ENCODE measurements at regions not wholly inside any gene's neighbourhood (a gene's known extent, or its start where the extent isn't known, plus 50 kb on each side); places are given as distances from the start of the nearest gene placed in this dataset.

DNA sequence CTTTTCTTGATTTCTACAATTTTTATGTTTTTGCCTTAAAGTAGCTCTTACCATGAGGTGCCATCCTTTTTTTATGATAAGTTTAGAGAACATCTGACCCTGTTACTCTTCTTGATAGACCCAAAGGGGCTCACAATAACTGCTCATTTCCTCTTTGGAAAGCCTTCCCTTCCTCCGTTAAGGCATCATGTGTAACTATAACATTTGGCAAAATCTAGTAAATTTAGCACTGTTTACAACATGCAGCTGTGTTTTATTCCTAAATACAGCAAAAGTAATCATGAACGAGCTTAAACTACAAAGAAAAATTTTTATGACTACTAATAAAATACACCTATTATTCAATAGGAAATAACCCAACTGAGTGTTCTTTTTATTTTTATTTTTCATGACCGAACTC is 705.1 kb downstream of the MAT2B start:
- no peak overlapping the region for H3K4me3 ChIP-seq
- DNase-seq = no peak
- no peak for ATAC-seq
- no peaks in the 10 kb centered on the region for H3K36me3 ChIP-seq
- no peaks in the 10 kb centered on the region for H3K27me3 ChIP-seq
- H3K27ac ChIP-seq = no peak overlapping the region
- no peaks in the 10 kb centered on the region for H3K9me3 ChIP-seq
- intact Hi-C loops (cut with DNase I) = no loop called here
- 45% methylated on average over 3 of the region's 3 CpGs for WGBS (ENCODE audit: insufficient coverage, low coverage, low lambda C conversion rate, missing lambda C conversion rate)
- H3K4me1 ChIP-seq = no peaks in the 10 kb centered on the region
- no peak for TF ChIP-seq POLR2A (IDR thresholded peaks at IDR 0.05)
- TF ChIP-seq, protein P1, sequence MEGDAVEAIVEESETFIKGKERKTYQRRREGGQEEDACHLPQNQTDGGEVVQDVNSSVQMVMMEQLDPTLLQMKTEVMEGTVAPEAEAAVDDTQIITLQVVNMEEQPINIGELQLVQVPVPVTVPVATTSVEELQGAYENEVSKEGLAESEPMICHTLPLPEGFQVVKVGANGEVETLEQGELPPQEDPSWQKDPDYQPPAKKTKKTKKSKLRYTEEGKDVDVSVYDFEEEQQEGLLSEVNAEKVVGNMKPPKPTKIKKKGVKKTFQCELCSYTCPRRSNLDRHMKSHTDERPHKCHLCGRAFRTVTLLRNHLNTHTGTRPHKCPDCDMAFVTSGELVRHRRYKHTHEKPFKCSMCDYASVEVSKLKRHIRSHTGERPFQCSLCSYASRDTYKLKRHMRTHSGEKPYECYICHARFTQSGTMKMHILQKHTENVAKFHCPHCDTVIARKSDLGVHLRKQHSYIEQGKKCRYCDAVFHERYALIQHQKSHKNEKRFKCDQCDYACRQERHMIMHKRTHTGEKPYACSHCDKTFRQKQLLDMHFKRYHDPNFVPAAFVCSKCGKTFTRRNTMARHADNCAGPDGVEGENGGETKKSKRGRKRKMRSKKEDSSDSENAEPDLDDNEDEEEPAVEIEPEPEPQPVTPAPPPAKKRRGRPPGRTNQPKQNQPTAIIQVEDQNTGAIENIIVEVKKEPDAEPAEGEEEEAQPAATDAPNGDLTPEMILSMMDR (IDR thresholded peaks at IDR 0.05) = no peak

DNA sequence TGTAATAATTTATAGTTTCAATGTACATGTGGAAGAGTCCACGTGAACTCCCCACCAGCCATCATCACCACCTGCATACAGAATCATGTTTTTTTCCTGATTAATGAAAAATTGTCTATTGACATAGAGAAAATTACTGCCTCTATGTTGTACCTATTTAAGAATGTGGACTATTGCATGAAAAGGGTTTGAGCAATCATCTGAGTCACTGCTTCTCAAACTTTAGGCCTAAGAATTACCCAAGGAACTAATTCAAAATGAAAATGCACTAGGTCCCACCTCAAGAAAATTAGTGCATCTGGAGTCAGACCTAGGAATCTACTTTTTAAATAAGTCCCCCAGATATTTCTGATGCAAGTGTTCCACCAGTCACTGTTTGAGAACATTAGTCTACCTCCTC is 709.3 kb downstream of the MAT2B start:
- H3K36me3 ChIP-seq = no peaks in the 10 kb centered on the region
- DNase-seq (no peak), ATAC-seq (no peak)
- no peaks in the 10 kb centered on the region for H3K27me3 ChIP-seq
- 50% methylated on average over 1 of the region's 1 CpG for WGBS (ENCODE audit: insufficient coverage, low coverage, low lambda C conversion rate, missing lambda C conversion rate)
- intact Hi-C loops (cut with DNase I) = no loop called here
- TF ChIP-seq POLR2A (IDR thresholded peaks at IDR 0.05) = no peak
- TF ChIP-seq, protein P1 (IDR thresholded peaks at IDR 0.05) = no peak
- no peak overlapping the region for H3K4me3 ChIP-seq
- no peaks in the 10 kb centered on the region for H3K9me3 ChIP-seq
- no peak overlapping the region for H3K27ac ChIP-seq
- H3K4me1 ChIP-seq = no peaks in the 10 kb centered on the region

DNA sequence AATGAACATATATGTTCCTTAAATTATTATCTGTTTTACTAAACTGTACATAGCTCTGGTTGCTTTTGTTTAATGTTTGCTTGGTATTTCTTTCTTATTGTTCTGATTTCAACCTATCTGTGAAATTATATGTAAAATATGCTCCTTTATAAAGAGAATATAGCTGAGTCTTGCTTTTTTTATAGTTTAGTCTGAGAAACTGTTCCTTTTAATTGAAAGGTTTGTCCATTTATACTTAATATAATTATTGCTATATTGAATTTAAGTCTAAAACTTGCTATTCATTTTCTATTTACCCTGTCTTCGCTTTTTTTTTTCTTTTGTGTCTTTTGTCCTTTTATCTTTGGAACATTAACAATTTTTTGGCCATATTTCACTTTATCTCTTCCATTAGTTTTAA is 712.0 kb downstream of the MAT2B start:
- intact Hi-C loops (cut with DNase I) = no loop called here
- WGBS (ENCODE audit: insufficient coverage, low coverage, low lambda C conversion rate, missing lambda C conversion rate) = 35% methylated on average over 1 of the region's 1 CpG

DNA sequence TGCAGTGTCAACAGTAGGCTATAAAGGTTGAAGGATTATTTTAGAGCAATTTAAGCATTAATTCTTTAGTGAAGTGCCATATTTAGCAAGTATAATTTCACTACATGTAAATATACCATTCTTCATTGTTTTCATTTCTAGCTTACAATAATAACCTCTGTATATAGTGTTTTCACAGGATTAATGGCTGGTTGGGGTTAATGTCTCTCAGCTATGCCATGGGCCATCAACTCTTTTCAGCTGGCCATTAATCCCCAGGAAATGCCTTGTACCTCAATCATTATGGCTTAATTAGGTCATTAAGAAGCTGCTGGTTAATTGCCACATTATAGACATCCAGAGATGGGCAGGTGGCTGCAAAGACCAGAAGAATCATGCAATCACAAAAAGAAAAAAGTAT is 715.1 kb downstream of the MAT2B start:
- TF ChIP-seq, protein P1 (IDR thresholded peaks at IDR 0.05) = no peak
- TF ChIP-seq POLR2A (IDR thresholded peaks at IDR 0.05) = no peak
- Histone ChIP-seq H3K36me3 (no peaks in the 10 kb centered on the region), H3K4me1 (no peaks in the 10 kb centered on the region), H3K27ac (no peak overlapping the region), H3K27me3 (no peaks in the 10 kb centered on the region), H3K9me3 (no peaks in the 10 kb centered on the region), H3K4me3 (no peak overlapping the region)
- no peak for ATAC-seq
- intact Hi-C loops (cut with DNase I) = no loop called here
- no peak for DNase-seq

More for the DNA sequence above, 712.0 kb downstream of the MAT2B start:
- DNase-seq = no peak
- Histone ChIP-seq H3K4me1 (no peaks in the 10 kb centered on the region), H3K36me3 (no peaks in the 10 kb centered on the region), H3K4me3 (no peak overlapping the region), H3K27me3 (no peaks in the 10 kb centered on the region), H3K27ac (no peak overlapping the region), H3K9me3 (no peaks in the 10 kb centered on the region)
- ATAC-seq = no peak
- TF ChIP-seq, protein P1 (IDR thresholded peaks at IDR 0.05) = no peak
- no peak for TF ChIP-seq POLR2A (IDR thresholded peaks at IDR 0.05)

DNA sequence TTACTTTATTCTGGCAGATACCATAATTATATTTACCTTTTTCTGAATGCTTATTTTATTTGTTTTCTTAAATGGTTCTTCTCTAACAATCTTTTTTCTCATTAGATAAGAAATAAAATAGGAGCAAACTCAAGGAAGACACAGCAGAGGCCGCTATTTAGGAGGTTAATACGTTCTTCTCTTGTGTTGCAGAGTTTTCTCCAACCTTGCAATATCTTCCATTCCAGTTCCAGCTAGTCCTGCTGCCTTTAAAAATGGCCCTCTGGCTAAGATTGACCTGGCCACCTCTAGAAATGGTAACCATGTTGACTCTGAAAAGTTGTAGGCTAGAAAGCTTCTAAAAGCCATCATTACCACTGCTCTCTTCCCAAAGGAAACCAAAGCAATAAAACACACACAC is 718.8 kb downstream of the MAT2B start:
- no peak overlapping the region for H3K27ac ChIP-seq
- 50% methylated on average over 2 of the region's 2 CpGs for WGBS (ENCODE audit: insufficient coverage, low coverage, low lambda C conversion rate, missing lambda C conversion rate)

More for the DNA sequence above, 718.8 kb downstream of the MAT2B start:
- H3K4me3 ChIP-seq = no peak overlapping the region
- DNase-seq = no peak
- H3K27me3 ChIP-seq = no peaks in the 10 kb centered on the region
- H3K36me3 ChIP-seq = no peaks in the 10 kb centered on the region
- TF ChIP-seq, protein P1 (IDR thresholded peaks at IDR 0.05) = no peak
- TF ChIP-seq POLR2A (IDR thresholded peaks at IDR 0.05) = no peak
- intact Hi-C loops (cut with DNase I) = no loop called here
- no peaks in the 10 kb centered on the region for H3K4me1 ChIP-seq
- ATAC-seq = no peak
- no peaks in the 10 kb centered on the region for H3K9me3 ChIP-seq
